T-helper 2 cell treated with Interferon-gamma antibody and Interleukin-4, amounts not matched to agents 100 ng/mL and 5 ng/mL, for 36 hours (primary cell): ENCODE measurements at regions not wholly inside any gene's neighbourhood (a gene's known extent, or its start where the extent isn't known, plus 50 kb on each side); places are given as distances from the start of the nearest gene placed in this dataset.

Source experiments
- intact Hi-C: fragments of 100-400 bp; cut with micrococcal nuclease; formaldehyde crosslinking; loops from one replicate; pipeline ENCODE4 v1.15.1; 2023

DNA sequence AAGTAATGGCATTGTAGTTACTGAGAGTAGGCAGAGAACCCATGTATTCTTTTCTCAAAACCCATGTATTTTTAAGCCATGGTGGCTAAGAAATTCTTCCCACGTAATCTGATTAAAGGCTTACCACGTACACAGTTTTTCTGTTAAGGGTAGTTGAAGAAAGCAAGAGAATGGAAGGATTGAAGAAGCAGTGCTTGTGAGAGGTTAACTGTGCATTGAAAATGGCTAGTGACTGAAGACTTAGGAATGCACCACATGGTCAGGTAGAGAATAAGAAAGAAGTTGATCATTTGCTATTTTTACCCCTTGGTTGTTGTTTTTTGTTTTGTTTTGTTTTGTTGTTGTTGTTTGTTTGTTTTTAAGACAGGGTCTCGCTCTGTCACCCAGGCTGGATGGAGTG lies 178.9 kb upstream of the SNX7 start:
- intact Hi-C loops, result no loop called here

GRCh38 chr1:98480271-98480670 lies 181.2 kb upstream of the SNX7 start:
- intact Hi-C loops, result no loop called here

- intact Hi-C loops, result no loop called here
Observed at GRCh38 chr1:98478121-98478520, 183.4 kb upstream of the SNX7 start.

DNA sequence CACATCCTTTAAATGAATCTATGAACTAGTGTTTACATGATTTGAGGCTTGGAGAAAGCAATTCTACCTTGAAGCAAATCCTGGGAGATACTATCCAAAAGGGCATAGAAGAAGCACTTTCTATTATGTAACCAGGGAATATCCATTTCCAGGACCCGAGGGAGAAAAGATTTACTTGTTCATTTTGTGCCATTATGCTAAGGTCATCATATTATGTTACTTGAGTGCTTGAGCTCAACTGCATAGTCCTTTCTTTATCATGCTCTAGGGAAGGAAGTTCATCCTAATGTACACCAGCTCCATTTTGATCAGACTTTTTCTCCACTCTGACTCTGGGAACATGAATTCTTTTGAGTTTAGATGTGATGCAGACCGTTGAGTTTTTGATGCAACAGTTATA lies 188.6 kb upstream of the SNX7 start:
- intact Hi-C loops, result no loop called here

DNA sequence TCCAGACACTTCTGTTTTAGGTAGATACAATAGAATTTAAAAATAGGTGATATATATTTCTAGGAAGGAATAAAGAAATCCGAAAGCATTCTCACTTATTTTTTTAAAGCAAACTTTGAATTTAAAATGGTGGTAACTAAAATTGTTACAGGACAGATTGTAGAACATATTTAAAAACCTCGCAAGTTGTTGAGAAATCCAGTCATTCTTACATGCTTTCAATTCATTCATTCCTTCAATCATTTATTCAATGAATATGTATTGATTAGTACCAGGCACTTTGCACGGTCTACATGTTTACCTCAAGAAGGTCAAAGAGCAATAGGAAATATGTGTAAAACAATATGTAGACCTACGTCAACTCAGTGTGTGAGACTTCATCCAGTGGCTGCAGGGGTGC lies 189.9 kb upstream of the SNX7 start:
- intact Hi-C loops, result no loop called here

- intact Hi-C loops, result loop anchor here (1.0 to 5.0 kb wide), 2 partner anchors 414 to 1501 kb away; no protein-coding TSS in a partner anchor
Observed at GRCh38 chr1:98468111-98468717, 193.3 kb upstream of the SNX7 start.

GRCh38 chr1:98467586-98467985 lies 193.9 kb upstream of the SNX7 start:
- intact Hi-C loops, result loop anchor here (5.0 kb wide), 1 partner anchor 1500 kb away; no protein-coding TSS in a partner anchor

- intact Hi-C loops, result loop anchor here (5.0 kb wide), 1 partner anchor 1500 kb away; no protein-coding TSS in a partner anchor
Observed at GRCh38 chr1:98467122-98467521, 194.4 kb upstream of the SNX7 start.

GRCh38 chr1:98461873-98462385 lies 199.6 kb upstream of the SNX7 start:
- intact Hi-C loops, result no loop called here

DNA sequence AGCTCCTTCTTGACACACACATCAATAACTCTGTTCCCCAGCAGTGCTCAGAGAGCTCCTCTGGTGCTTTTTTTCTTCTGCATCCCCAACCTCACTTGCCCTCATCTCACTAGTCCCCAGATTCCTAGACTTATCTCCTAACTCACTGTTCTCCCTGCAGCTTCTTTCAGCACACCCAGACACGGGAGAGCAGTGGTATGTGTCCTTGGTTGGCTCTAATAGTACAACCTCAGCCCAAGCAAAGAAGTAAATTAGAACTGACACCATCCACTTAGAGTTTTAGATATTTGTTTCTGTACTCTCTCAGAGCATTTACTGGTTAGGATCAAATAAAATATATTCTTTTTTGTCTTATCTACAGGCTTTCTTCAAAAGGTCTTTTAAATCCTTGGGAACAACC lies 201.4 kb upstream of the SNX7 start:
- intact Hi-C loops, result no loop called here

GRCh38 chr1:98459486-98459870 lies 202.0 kb upstream of the SNX7 start:
- intact Hi-C loops, result no loop called here

GRCh38 chr1:98458511-98459485 lies 202.7 kb upstream of the SNX7 start:
- intact Hi-C loops, result no loop called here

GRCh38 chr1:98457248-98457647 lies 204.3 kb upstream of the SNX7 start:
- intact Hi-C loops, result no loop called here

GRCh38 chr1:98454666-98455065 lies 206.9 kb upstream of the SNX7 start:
- intact Hi-C loops, result no loop called here

- intact Hi-C loops, result no loop called here
Observed at GRCh38 chr1:98453066-98453465, 208.5 kb upstream of the SNX7 start.

- intact Hi-C loops, result no loop called here
Observed at GRCh38 chr1:98452162-98452561, 209.4 kb upstream of the SNX7 start.

GRCh38 chr1:98441281-98441680 lies 220.2 kb upstream of the SNX7 start:
- intact Hi-C loops, result no loop called here

GRCh38 chr1:98439471-98439870 lies 222.1 kb upstream of the SNX7 start:
- intact Hi-C loops, result no loop called here

DNA sequence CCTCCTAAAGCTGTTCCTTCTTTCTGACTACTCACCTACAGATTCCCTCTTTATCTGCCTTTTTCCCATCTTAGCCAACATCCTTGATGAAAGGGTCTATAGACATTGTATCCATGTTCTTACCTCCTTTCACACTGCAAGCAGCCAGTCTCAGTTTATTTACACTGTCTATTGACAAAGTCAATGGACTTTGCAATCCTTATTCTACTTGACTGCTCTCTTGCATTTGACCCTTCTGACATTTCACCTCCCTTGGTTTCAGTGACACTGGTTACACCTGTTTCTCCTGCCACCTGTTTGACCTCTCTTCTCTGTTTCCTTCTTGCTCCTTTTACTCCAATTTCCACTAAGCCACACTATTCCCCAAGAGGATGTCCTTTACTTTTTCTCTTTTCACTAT lies 224.0 kb upstream of the SNX7 start:
- intact Hi-C loops, result no loop called here

DNA sequence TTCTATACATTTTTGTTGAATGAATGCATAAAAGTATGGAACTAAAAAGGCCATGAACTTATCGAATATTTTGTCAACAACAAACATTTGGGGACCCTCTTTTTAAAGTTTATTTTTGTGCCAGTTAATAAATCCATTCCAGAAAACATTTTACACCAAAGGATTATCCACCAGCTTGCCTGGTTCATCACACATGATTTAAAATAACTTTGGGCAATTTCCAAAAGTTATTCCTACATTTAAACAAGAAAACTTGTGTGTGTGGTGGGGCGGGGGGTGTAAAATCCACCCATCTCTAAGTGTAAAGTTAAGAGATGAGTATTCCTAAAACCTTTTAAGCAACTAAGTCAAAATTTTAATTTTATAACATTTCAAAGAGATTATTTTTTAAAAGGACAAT lies 224.5 kb upstream of the SNX7 start:
- intact Hi-C loops, result no loop called here

DNA sequence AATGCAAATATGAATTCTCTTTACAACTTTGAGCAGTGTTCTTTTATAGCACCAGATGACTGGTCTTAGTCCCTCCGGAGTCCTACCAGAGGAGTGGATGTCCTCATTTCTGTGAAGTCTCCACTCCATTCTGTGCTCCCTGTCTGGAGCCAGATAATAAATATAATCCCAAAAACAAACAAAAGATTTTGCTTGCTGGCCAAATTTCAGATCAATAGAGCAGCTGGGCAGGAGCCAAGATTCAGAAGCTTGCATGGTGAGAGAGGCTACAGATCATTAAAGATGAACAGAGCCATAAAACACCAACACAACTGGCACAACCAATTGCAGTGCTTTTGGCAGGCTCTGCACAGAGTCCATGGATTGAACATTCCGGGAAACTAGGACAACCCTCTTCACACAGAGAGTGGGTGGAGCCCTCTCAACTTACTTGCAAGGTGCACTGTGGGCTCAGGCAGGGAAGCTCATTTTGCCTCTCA lies 231.5 kb upstream of the SNX7 start:
- intact Hi-C loops, result no loop called here

GRCh38 chr1:98428864-98429263 lies 232.7 kb upstream of the SNX7 start:
- intact Hi-C loops, result no loop called here
